LoVo (cell line): ENCODE measurements at regions not wholly inside any gene's neighbourhood (a gene's known extent, or its start where the extent isn't known, plus 50 kb on each side); places are given as distances from the start of the nearest gene placed in this dataset.

Source experiments
- DNase-seq: peaks from one replicate; pipeline ENCODE4 v3.0.0-alpha.2; 2016; ENCODE audit warnings: low spot score

DNA sequence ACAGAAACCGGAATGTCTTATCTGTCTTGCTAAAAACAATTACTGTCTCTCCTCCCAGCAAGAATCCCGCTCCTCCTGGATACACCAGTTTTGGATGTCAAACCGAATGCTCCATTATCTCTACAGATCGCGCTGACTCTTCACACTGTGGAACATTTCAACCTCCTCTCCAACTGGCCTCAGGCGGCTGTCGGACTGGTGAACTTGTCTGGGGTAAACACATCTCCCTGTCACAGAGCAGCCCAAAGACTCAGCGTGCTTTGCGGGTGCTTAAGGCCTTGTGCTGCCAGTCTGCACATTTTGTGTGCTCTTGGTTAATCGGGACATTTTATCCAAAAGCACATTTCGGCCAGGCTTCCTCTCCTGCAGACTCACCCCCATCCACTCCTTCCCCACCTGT lies 173.1 kb downstream of the ICOS start:
- no peak for DNase-seq

DNA sequence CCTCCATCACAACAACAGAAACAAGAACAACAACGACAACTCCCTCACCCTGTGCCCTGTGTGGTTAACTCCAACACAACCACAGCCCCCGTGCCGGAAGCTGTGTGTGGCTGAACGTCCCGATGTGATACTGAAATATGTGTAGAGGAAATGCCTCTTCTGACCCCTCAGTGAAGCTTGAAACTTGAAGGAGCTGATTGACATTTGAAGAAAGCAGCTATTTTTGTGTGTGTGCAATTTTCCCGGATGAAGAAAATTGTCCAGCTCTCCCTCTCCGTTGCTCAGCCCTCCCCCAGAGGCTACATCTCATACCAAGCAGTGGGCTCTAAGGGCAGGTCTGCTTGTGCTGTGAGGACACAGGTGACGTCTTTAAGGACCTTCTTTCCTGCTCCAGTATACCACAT lies 173.8 kb downstream of the ICOS start:
- no peak for DNase-seq

GRCh38 chr2:204110751-204111516 lies 174.4 kb downstream of the ICOS start:
- DNase-seq: no peak

GRCh38 chr2:204112084-204112770 lies 175.7 kb downstream of the ICOS start:
- no peak for DNase-seq

GRCh38 chr2:204114295-204115136 lies 178.0 kb downstream of the ICOS start:
- DNase-seq: no peak

DNA sequence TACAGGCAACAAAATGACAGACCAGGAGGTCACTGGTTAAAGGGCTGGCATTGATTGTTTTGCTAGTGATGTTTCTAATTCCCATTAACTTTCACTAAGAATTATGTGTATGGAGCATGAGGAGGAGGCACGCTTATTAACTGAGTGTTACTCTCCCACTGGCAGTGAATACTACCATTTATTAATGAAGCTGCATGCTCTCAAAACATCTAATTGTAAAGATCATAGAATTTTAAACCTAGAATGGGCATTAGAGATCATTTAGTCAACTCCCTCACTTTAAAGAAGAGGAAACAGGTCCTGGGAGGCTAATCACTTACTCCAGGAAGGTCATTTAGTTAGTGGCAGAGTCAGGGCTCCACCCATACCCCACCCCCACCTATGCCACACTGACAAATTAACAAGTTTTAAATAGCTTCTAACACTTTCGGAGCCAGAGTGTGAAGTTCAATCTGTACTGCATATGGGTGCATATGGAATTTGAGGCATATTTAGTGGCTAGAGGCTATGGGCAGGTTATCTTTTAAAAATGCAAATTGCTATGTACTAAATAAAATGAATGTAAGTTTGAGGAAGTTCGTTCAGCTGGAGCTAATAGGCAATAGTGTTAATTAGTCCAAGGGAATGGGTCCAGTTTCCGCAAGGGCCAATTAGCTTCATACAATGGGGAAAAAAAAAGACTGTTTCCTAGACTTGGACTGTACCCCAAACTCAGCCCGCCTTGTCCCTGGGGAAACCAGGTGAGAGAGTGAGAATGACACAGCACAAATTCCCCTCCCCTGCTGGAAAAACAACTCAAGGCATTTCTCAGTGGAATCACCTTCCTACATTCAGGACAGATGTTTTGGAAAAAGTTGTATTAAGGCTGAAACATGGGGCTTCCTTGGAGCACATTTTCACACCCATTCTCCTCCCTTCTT lies 178.8 kb downstream of the ICOS start:
- no peak for DNase-seq

DNA sequence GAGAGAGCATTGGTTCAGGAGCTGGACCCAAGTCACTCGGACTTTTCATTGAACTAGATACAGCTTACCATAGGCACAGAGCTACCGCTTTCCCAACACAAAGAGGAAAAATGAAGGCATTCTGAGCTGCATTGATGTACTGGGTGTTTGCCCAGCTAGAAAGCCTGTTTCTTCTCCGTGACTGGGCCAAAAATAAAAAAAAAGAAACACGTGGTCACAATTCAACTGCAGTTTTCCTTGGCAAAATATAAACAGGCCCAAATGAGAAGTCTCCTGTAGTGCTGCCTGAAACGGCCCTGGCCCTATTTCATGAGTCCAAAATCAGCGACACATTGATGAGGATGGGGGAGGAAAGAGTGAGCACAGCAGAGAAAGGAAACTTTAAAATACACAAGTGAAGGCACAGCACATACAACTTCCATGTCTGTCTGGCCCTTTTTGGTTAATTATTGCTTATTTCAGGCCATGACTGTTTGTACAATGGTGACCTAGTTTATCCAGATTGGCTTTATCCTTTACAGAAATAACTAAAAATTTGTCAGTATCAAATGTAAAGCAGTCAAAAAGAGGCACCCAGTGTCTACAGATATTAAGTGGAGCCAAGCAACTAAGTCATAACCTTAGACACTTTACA lies 179.7 kb downstream of the ICOS start:
- no peak for DNase-seq

- DNase-seq: no peak
Measured at GRCh38 chr2:204122425-204122824, 185.9 kb downstream of the ICOS start.

DNA sequence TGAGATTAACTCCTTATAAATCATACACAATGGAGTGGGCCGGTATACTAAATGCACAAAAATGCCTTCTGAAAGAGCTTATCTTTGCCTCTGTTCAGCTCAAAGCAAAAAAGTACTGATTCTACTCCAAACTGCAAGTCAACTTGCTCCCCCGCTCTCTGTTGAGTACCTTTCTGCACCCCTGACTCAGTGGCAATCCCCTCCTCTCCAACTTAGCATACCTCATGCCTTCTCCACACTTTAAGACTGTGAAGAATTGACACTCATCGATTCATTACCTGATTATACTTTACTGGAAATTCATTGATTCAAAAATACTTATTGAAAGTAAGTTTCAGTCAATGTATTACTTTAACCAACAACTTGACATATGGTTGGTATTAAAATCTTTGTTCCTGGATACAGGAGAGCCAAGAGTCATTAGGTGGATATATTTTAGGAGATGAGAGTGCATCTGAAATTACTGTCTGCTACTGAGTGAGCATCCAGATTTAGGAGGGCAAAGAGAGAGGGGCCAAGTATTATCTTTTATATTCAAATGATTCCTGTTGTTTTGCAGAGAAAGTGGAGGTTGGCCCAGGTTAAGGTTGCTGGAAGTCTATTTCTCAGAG lies 187.7 kb downstream of the ICOS start:
- DNase-seq: no peak

- no peak for DNase-seq
Measured at GRCh38 chr2:204126705-204127104, 190.1 kb downstream of the ICOS start.

DNA sequence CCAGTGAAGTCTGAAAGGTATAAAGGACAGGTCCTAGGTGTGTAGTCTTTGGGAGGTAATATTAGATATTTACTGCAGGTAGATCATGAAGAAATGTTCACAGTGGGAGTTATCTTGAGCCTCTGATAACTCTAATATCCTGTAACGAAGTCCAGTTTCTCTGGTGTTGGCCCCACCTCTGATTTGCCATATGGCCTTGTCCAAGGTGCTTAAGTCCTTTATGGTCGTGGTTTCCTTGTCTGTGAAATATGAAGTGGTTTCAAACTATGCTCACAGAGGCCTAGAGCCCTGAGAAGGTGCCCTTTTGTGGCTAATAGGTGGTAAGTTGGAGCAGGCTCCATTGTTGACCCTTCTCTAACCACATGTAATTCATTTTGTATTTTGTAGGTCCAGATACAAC lies 190.7 kb downstream of the ICOS start:
- no peak for DNase-seq

DNA sequence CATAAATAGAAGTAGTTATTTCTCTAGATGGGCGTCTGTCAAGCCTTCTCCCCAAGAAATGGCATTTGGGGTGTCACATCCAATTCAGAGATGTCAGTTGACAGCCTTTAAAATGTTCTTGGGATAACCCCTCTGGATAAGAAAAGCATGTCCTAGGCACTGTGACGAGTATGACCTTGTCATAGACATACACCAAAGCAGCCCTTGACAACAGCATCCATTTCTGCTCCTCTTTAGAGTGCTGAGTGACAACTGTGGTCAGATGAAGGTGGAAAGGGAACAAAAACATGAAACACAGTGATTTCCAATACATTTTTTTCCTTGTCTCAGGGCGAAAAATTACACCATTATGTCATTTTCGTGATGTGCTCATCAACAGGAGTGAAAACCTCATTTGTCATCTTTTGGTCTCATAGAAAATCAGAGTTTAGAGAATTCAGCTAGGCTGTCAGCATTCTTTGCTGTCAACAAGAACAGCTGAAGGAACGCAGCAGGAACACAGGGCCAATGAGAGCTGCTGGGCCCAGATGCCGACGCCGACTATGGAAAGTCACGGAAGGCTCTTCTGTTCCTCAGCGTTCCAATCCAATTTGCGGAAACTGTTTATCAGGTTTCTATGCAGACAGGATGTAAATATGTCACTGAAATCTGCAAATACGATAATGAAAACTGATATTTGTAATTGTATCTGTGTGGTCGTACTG lies 193.2 kb downstream of the ICOS start:
- no peak for DNase-seq

GRCh38 chr2:204131621-204132020 lies 195.1 kb downstream of the ICOS start:
- DNase-seq: no peak

DNA sequence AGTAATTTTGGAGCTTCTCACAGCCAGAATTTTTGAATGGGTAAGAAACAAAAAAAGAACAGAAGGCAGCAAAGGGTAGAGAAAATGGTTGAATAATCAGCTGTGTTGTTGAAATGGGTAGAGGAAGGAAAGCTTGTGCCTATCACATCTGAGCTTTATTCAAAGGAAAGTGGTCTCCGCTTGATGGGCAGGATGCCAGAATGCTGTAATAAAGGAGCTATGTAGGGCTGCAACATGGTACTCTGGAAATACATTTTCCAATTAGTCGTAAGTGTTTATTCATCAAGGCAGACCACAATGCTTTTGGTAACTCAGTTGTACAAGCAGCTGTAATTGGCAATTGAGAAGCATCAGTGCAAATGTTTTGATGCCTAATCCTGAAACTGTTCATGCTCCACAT lies 196.9 kb downstream of the ICOS start:
- DNase-seq: no peak

- DNase-seq: no peak
Measured at GRCh38 chr2:204134421-204134820, 197.9 kb downstream of the ICOS start.

GRCh38 chr2:204135752-204136151 lies 199.2 kb downstream of the ICOS start:
- no peak for DNase-seq

- no peak for DNase-seq
Measured at GRCh38 chr2:204138206-204138605, 201.6 kb downstream of the ICOS start.

- DNase-seq: no peak
Measured at GRCh38 chr2:204140246-204140645, 203.7 kb downstream of the ICOS start.

DNA sequence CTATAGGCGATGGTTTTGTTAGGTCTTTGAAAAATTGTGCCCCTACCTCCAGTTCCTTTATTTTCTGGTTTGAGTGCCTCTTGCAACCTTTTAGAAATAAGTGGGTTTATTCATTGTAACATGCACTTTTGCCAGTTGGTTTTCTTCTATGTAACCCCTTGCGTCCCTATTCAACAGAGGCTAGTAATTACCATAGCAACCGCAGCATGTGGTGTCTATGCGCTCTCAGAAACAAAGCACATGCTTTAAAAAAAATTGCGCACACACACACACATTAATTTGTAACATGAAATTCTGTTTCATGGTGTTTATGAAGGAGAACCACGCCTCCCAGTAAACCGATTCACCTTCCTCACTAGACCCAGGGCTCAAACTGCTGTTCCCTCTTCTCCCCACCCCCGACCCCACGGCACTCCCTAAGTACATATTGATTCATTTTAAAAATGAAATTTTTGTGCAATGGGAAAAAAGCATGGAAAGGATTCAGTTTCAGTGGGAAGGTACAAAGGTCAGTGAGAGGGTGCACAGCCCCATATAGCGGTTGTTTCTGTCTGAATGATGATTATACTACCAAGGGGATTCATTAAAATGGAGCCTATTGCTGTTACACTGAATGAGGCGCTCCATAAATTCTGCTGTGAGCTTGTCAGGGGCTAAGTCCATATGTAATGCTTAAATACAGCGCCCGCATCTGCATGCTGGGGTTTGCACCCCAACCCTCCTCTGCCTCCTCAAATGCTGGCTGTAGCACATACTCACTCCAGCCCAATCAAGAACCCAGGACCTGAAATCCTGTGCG lies 206.9 kb downstream of the ICOS start:
- no peak for DNase-seq
